Sciatic nerve (tissue), 2 donors: ENCODE measurements at regions not wholly inside any gene's neighbourhood (a gene's known extent, or its start where the extent isn't known, plus 50 kb on each side); places are given as distances from the start of the nearest gene placed in this dataset.
"Not testable (repeated sequence)": the region's sequence is repeated elsewhere in the genome, so short reads cannot be mapped to it uniquely, and the experiment has no call there.

Experiments
- ATAC-seq: fragments of 200-7000 bp; cut with Tn5 transposase; one replicate; pipeline ENCODE4 v1.9.1; 2020; ENCODE audit warnings: mild to moderate bottlenecking, moderate library complexity
- DNase-seq: peaks from one replicate; pipeline ENCODE4 v3.0.0-alpha.2; 2020; ENCODE audit warnings: low spot score
- intact Hi-C: fragments of 100-400 bp; cut with DNase I; formaldehyde crosslinking; loops from one replicate; pipeline ENCODE4 v1.14.2; 2022
- donor health status: DM: no; HTN: no; CAD: no.
- donor health status: DM: no; HTN: no; CAD: no.

- DNase-seq (no peak), ATAC-seq (no peak)
- intact Hi-C loops, result no loop called here
Observed at GRCh38 chr17:77544347-77545110, 403.8 kb downstream of the SEC14L1 start.

DNA sequence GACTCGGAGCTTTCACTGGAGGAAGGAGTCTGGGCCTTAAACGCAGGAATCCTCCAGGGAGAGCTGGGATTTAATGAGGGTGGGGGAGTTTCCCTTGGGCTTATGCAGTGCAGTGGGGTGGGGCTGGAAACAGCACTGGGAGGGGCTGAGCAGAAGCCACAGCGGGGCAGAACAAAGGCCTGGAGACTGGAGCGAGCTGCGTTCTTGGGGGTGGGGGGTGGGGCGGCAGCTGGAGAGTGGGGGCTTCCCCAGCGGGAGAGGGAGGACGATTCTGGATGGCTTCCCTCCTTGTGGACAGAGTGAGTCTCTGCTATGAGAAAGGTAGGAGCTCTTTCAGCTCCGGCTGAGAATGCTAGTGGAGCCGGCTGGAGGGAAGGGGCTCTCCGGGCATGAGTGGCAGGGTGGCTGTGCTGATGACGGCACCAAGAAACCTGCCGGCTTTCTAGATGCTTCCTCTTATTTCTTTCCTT, 406.0 kb downstream of the SEC14L1 start:
- no peak for ATAC-seq
- no peak for DNase-seq
- intact Hi-C loops, result no loop called here

GRCh38 chr17:77548967-77549366, 408.2 kb downstream of the SEC14L1 start:
- DNase-seq (no peak), ATAC-seq (no peak)
- intact Hi-C loops, result no loop called here

GRCh38 chr17:77549726-77550366, 408.7 kb upstream of the TNRC6C start:
- no peak for ATAC-seq
- intact Hi-C loops, result loop anchor here (5.0 kb wide), 1 partner anchor 463 kb away; no protein-coding TSS in a partner anchor
- DNase-seq, result no peak

DNA sequence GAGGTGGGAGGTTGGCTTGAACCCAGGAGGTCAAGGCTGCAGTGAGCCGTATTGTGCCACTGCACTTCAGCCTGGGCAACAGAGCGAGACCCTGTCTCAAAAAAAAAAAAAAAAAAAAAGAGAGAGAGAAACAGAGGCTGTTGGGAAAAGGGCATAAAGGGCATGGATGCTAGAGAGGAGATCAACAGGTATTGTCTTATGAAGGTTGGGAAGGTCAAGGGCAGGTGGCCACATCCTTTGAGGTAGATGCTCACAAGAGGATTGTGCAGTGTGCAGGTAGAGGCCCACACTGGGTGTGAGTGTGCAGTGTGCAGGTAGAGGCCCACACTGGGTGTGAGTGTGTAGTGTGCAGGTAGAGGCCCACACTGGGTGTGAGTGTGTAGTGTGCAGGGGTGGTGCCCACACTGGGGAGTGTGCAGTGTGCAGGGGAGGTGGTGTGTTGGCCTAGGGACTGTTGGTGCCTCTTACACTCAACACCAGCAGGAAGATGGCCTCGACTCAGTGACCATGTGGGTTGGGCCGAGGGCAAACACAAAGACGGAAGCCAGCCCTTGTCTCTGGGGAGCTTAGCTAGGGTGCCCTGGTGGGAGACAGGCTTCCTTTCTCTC, 404.9 kb upstream of the TNRC6C start:
- ATAC-seq (no peak), DNase-seq (no peak)
- intact Hi-C loops, result loop anchor here (5.0 kb wide), 1 partner anchor 466 kb away; no protein-coding TSS in a partner anchor

- DNase-seq, result no peak
- intact Hi-C loops, result no loop called here
- no peak for ATAC-seq
Observed at GRCh38 chr17:77555121-77555591, 403.3 kb upstream of the TNRC6C start.

- ATAC-seq, result peak; percentile 61
- DNase-seq, result no peak
- intact Hi-C loops, result no loop called here
Observed at GRCh38 chr17:77555741-77556291, 402.7 kb upstream of the TNRC6C start.

- ATAC-seq (peak; percentile 14), DNase-seq (no peak)
- intact Hi-C loops, result no loop called here
Observed at GRCh38 chr17:77556383-77557061, 402.0 kb upstream of the TNRC6C start.

- no peak for ATAC-seq
- no peak for DNase-seq
- intact Hi-C loops, result no loop called here
Observed at GRCh38 chr17:77558846-77559626, 399.5 kb upstream of the TNRC6C start.

DNA sequence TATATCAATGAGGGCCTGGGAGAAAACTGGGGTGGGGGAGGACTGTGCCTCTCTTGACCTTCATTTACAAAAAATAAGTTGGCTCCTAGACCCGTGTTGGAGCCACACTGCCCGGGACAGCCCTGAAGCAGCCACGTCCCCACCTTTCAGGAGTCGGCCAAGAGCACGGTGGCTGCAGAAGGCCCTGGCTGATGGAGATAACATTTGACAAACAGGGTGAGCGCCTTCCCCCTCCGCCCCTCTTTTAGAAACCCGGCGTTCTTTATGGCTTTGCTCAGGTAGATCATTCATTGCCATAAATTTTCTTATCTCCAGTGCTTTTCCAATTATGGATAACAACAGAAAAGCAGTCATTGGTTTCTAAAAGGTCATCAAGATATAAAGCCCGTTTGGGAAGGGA, 398.1 kb upstream of the TNRC6C start:
- intact Hi-C loops, result no loop called here
- DNase-seq (no peak), ATAC-seq (no peak)

DNA sequence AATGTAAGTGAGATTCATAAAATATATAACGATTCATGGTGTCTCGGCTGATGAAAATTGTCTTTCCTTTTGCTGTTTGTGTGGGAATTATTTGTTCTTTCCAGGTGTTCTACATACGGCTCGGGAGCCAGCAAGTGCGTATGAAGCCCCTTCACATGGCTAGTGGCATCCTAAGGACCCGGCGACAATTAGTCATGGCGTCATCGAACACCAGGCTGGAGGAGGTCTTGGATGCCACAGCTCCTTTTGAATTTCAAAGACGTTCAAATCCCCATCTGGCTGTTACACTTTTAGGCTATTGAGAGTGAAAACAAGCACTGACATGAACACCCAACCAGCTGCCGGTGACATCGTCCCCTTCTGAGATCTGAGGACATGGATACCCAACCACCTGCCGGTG, 397.7 kb upstream of the TNRC6C start:
- DNase-seq (no peak), ATAC-seq (no peak)
- intact Hi-C loops, result no loop called here

- intact Hi-C loops, ATAC-seq, DNase-seq: not testable (repeated sequence)
Observed at GRCh38 chr17:77562361-77562760, 396.1 kb upstream of the TNRC6C start.

DNA sequence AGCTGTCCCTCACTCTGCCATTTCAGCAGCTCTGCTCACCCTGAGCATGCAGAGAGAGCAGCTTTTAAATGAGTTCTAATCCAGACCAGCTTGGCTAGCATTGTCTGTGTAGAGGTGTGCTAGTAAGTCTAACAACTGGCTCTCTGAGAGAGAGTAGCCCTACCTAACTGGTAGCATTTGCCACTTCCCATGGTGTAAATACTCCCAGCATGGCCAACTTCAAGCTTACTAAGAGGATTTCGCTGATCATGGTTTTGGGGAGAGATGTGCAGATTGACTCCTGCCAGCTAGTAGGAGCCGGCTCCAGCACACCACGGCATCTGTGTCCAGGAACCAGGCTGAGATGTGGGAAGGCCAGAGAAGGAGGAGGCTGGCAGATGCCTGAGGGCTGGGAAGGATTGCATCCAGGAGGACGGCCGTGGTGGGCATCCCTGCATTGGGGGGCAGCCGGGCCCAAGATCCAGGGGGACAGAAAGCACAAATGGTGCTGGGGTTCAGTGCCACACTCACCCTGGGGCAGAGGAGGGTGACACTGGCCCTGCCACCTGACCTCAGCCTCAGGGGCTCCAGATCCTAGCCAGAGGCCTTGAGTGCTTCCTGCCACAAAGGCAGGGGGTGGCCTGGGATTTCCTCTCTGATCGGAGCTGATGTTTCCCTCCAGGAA, 394.9 kb upstream of the TNRC6C start:
- DNase-seq (no peak), ATAC-seq (no peak)
- intact Hi-C loops, result no loop called here

DNA sequence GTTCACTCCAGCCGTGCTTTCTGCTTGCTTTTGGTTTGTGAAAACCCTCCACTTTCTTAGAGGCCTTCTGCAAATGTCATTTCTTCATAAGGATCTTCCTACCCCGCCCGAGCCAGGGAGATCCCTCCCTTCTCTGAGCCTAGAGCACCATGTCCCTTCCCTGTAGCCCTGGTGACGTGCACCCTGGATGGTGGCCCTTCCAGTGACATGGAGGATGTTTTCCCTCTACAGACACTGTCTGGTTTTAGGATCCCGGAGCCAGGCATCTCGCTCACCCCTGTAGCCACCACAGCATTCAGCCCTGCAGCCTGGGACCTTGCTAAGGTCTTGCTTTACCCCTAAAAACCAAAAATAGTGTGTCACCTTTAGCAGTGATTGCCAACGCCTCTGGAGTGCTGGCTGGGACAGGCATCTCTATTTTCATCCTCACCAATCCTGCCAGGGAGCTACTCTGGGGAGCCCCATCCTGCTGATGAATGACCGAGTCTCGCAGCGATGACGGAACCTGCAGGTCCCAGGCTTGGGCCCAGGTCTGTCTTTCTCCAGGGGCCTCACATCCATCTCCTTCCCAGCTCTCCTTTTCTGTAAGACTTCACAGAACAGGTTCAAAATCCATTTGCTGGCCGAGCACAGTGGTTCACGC, 394.1 kb upstream of the TNRC6C start:
- ATAC-seq (no peak), DNase-seq (no peak)
- intact Hi-C loops, result no loop called here

GRCh38 chr17:77565166-77565565, 393.3 kb upstream of the TNRC6C start:
- no peak for DNase-seq
- intact Hi-C loops, result no loop called here
- ATAC-seq, result no peak

DNA sequence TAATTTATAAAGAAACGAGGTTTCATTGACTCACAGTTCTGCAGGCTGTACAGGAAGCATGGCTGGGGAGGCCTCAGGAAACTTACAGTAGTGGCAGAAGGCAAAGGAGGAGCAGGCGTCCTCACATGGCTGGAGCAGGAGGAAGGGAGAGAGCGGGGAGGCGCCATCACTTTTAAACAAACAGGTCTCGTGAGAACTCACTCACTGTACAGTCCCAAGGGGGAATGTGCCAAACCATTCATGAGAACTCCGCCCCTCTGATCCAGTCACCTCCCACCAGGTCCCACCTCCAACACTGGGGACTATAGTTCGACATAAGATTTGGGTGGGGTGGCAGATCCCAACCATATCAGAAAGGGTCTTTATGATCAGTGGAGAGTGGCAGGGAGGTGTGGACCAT, 392.4 kb upstream of the TNRC6C start:
- intact Hi-C loops, result no loop called here
- ATAC-seq (no peak), DNase-seq (no peak)

- ATAC-seq, result no peak
- intact Hi-C loops, result no loop called here
- no peak for DNase-seq
Observed at GRCh38 chr17:77566566-77567138, 391.9 kb upstream of the TNRC6C start.
